Astrocyte (in vitro differentiated cells and primary cell): ENCODE measurements at regions not wholly inside any gene's neighbourhood (a gene's known extent, or its start where the extent isn't known, plus 50 kb on each side); places are given as distances from the start of the nearest gene placed in this dataset.

ENCODE experiments used
- DNase-seq: peaks from one replicate; pipeline ENCODE4 v3.0.0-alpha.2; 2010; ENCODE audit warnings: low read depth
- FAIRE-seq: peaks from 2 replicates; lab custom pipeline; 2011; peaks lifted over from hg19 to GRCh38; lab: Jason Lieb, UNC
- H2AFZ ChIP-seq: 2 replicates; pipeline ENCODE4 v1.6.0; 2012; ENCODE audit warnings: low read depth, low read length, inconsistent platforms
- H3K27ac ChIP-seq: 2 replicates; pipeline ENCODE4 v1.5.1; 2011; ENCODE audit warnings: low read depth, low read length, inconsistent platforms
- H3K27me3 ChIP-seq: 2 replicates; pipeline ENCODE4 v1.6.0; 2011; ENCODE audit warnings: low read length, inconsistent platforms; ENCODE audit not compliant: insufficient read depth
- H3K36me3 ChIP-seq: 2 replicates; pipeline ENCODE4 v1.5.1; 2011; ENCODE audit warnings: low read length, inconsistent platforms; ENCODE audit not compliant: insufficient read depth
- H3K4me1 ChIP-seq: 2 replicates; pipeline ENCODE4 v1.5.1; 2011; ENCODE audit warnings: low read length, inconsistent platforms; ENCODE audit not compliant: insufficient read depth
- H3K4me2 ChIP-seq: 2 replicates; pipeline ENCODE4 v1.6.0; 2012; ENCODE audit warnings: low read length, inconsistent platforms
- H3K4me3 ChIP-seq: 2 replicates; pipeline ENCODE4 v1.5.1; 2011; ENCODE audit warnings: low read depth, mild to moderate bottlenecking, low read length, inconsistent platforms; ENCODE audit not compliant: insufficient read depth
- H3K79me2 ChIP-seq: 2 replicates; pipeline ENCODE4 v1.6.0; 2012; ENCODE audit warnings: mild to moderate bottlenecking, low read length, inconsistent platforms; ENCODE audit not compliant: insufficient read depth
- H3K9ac ChIP-seq: 2 replicates; pipeline ENCODE4 v1.6.0; 2012; ENCODE audit warnings: mild to moderate bottlenecking, low read length, inconsistent platforms
- H3K9me3 ChIP-seq: 2 replicates; pipeline ENCODE4 v1.5.1; 2012; ENCODE audit warnings: low read depth, mild to moderate bottlenecking, low read length, inconsistent platforms; ENCODE audit not compliant: insufficient read depth
- H4K20me1 ChIP-seq: 2 replicates; pipeline ENCODE4 v1.6.0; 2012; ENCODE audit warnings: low read length, inconsistent platforms; ENCODE audit not compliant: insufficient read depth
- H3K27ac Mint-ChIP-seq: one replicate; pipeline ENCODE4 v1.8.0; 2021; ENCODE audit warnings: mild to moderate bottlenecking, mixed read lengths; ENCODE audit not compliant: unreplicated experiment
- H3K27me3 Mint-ChIP-seq: one replicate; pipeline ENCODE4 v1.8.0; 2021; ENCODE audit warnings: low read depth, mixed read lengths; ENCODE audit not compliant: unreplicated experiment
- H3K36me3 Mint-ChIP-seq: one replicate; pipeline ENCODE4 v1.8.0; 2021; ENCODE audit warnings: low read depth, mixed read lengths; ENCODE audit not compliant: unreplicated experiment
- H3K4me1 Mint-ChIP-seq: one replicate; pipeline ENCODE4 v1.8.0; 2021; ENCODE audit warnings: low read depth, mixed read lengths; ENCODE audit not compliant: unreplicated experiment
- H3K4me3 Mint-ChIP-seq: one replicate; pipeline ENCODE4 v1.8.0; 2021; ENCODE audit warnings: mild to moderate bottlenecking, moderate library complexity, mixed read lengths; ENCODE audit not compliant: unreplicated experiment
- H3K9me3 Mint-ChIP-seq: one replicate; pipeline ENCODE4 v1.8.0; 2021; ENCODE audit warnings: mild to moderate bottlenecking, mixed read lengths; ENCODE audit not compliant: unreplicated experiment
- CTCF ChIP-seq: IDR thresholded peaks from 2 replicates; pipeline ENCODE4 v1.5.1; 2011; ENCODE audit warnings: low read depth, mild to moderate bottlenecking, inconsistent platforms, low read length, moderate library complexity; ENCODE audit not compliant: insufficient read depth
- EZH2 ChIP-seq: IDR thresholded peaks from 2 replicates; pipeline ENCODE4 v1.6.1; 2012; ENCODE audit warnings: mild to moderate bottlenecking, low read length, inconsistent platforms; ENCODE audit not compliant: insufficient read depth

GRCh38 chr3:134427400-134428111 is 53.3 kb upstream of the AMOTL2 start:
- no peak overlapping the region for H2AFZ ChIP-seq
- H3K27me3 ChIP-seq, result no peaks in the 10 kb centered on the region
- DNase-seq, result peak; percentile 100

DNA sequence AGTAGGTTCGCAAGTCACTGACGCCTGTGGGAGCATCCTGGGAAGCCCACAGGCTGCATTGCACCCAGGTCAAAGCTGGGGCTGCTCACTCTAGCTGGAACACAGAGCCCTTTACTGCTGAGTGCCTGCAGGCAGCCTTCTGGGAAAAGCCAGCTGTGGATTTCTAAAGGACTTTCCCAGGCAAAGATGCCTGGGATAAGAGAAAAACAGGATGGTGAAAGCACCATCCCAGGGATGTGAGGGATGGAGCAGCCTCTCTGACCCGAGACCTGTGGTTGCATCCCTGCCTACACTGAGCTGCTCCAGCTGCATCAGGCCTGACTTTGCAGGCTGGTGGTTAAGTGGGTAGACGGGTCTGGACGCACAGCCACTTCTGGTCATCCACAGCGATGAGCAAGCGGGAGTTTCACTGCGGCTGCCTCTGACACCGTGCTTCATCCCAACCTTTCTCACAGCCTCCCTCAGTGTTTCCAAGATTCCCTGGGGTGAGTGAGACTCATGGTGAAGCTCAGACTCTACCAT is 52.5 kb upstream of the AMOTL2 start:
- no peaks in the 10 kb centered on the region for H3K36me3 ChIP-seq
- H3K27ac ChIP-seq, result peak overlapping the region; percentile 98
- peak overlapping the region; percentile 72 for H3K4me2 ChIP-seq
- TF ChIP-seq CTCF, result no peak
- H3K4me1 Mint-ChIP-seq, result peaks cover 41% of the 10 kb centered on the region
- H3K27ac Mint-ChIP-seq, result peak overlapping the region; percentile 99
- no peak overlapping the region for H2AFZ ChIP-seq
- no peaks in the 10 kb centered on the region for H4K20me1 ChIP-seq
- DNase-seq (peak; percentile 94), FAIRE-seq (peak; percentile 34)
- H3K79me2 ChIP-seq, result no peaks in the 10 kb centered on the region
- H3K4me3 Mint-ChIP-seq, result no peak overlapping the region
- H3K4me3 ChIP-seq, result no peak overlapping the region
- no peaks in the 10 kb centered on the region for H3K36me3 Mint-ChIP-seq
- H3K4me1 ChIP-seq, result peaks cover 36% of the 10 kb centered on the region
- peak overlapping the region; percentile 87 for H3K9ac ChIP-seq
- no peaks in the 10 kb centered on the region for H3K9me3 ChIP-seq
- H3K27me3 ChIP-seq, result no peaks in the 10 kb centered on the region
- no peaks in the 10 kb centered on the region for H3K9me3 Mint-ChIP-seq
- H3K27me3 Mint-ChIP-seq, result peaks cover 5% of the 10 kb centered on the region

More at GRCh38 chr3:134427400-134428111, 53.3 kb upstream of the AMOTL2 start:
- Mint-ChIP-seq H3K27me3 (peaks cover 5% of the 10 kb centered on the region), H3K4me3 (peak overlapping the region; percentile 42), H3K36me3 (no peaks in the 10 kb centered on the region), H3K27ac (peak overlapping the region; percentile 99), H3K4me1 (peaks cover 41% of the 10 kb centered on the region), H3K9me3 (no peaks in the 10 kb centered on the region)
- no peaks in the 10 kb centered on the region for H3K79me2 ChIP-seq
- no peak overlapping the region for H3K4me3 ChIP-seq
- H3K4me1 ChIP-seq, result peaks cover 36% of the 10 kb centered on the region
- H3K27ac ChIP-seq, result peak overlapping the region; percentile 98
- peak overlapping the region; percentile 72 for H3K4me2 ChIP-seq
- FAIRE-seq, result peak; percentile 100
- no peaks in the 10 kb centered on the region for H4K20me1 ChIP-seq
- H3K9me3 ChIP-seq, result no peaks in the 10 kb centered on the region
- H3K9ac ChIP-seq, result peak overlapping the region; percentile 87
- H3K36me3 ChIP-seq, result no peaks in the 10 kb centered on the region
- TF ChIP-seq EZH2 (no peak), CTCF (no peak)

- H3K27me3 Mint-ChIP-seq, result peaks cover 5% of the 10 kb centered on the region
- FAIRE-seq (no peak), DNase-seq (no peak)
- H3K9me3 ChIP-seq, result no peaks in the 10 kb centered on the region
- H3K27ac ChIP-seq, result peak overlapping the region; percentile 98
- no peaks in the 10 kb centered on the region for H3K36me3 Mint-ChIP-seq
- no peak overlapping the region for H3K4me3 ChIP-seq
- peak overlapping the region; percentile 99 for H3K27ac Mint-ChIP-seq
- H2AFZ ChIP-seq, result no peak overlapping the region
- H3K27me3 ChIP-seq, result no peaks in the 10 kb centered on the region
- no peaks in the 10 kb centered on the region for H3K79me2 ChIP-seq
- H3K4me3 Mint-ChIP-seq, result no peak overlapping the region
- no peaks in the 10 kb centered on the region for H3K9me3 Mint-ChIP-seq
- H4K20me1 ChIP-seq, result no peaks in the 10 kb centered on the region
- TF ChIP-seq EZH2 (no peak), CTCF (no peak)
- H3K4me1 ChIP-seq, result peaks cover 34% of the 10 kb centered on the region
- H3K36me3 ChIP-seq, result no peaks in the 10 kb centered on the region
- no peak overlapping the region for H3K4me2 ChIP-seq
- peaks cover 38% of the 10 kb centered on the region for H3K4me1 Mint-ChIP-seq
- peak overlapping the region; percentile 87 for H3K9ac ChIP-seq
These were observed 51.7 kb upstream of the AMOTL2 start for GRCh38 chr3:134425943-134426342.
